SK-N-SH (cell line): ENCODE measurements at regions not wholly inside any gene's neighbourhood (a gene's known extent, or its start where the extent isn't known, plus 50 kb on each side); places are given as distances from the start of the nearest gene placed in this dataset.

Experiments
- CTCF ChIA-PET: fragments of 300-600, 350-600 bp; formaldehyde crosslinking; extraction: SDS; loops from one replicate; lab custom pipeline; 2021; lab: Yijun Ruan, JAX
- POLR2A ChIA-PET: fragments of 350-600 bp; sonication (Branson Sonifier 250); formaldehyde crosslinking; extraction: SDS; loops from one replicate; lab custom pipeline; 2020; ENCODE audit warnings: antibody characterized with exemption, inconsistent platforms; lab: Yijun Ruan, JAX
- DNase-seq: peaks from one replicate; pipeline ENCODE4 v3.0.0; 2012
- H2AFZ ChIP-seq: fragments of 200-600 bp; sonication (generic); 2 replicates; pipeline ENCODE4 v1.8.1; 2016; ENCODE audit warnings: antibody characterized with exemption, mild to moderate bottlenecking, low read depth
- H3F3A ChIP-seq: fragments of 200-600 bp; sonication (generic); replicated peaks from 2 replicates; pipeline ENCODE3; 2016; ENCODE audit warnings: antibody characterized with exemption, mild to moderate bottlenecking; ENCODE audit not compliant: insufficient read depth
- H3K27ac ChIP-seq, 2 experiments: fragments of 200-500 bp in 1 of 2; fragments of 200-600 bp in 1 of 2; sonication (Bioruptor generic) in 1 of 2; sonication (generic), shearing (Covaris generic) in 1 of 2; 2 replicates each; pipeline versions ENCODE4 v1.5.1 to v1.6.1; 2014 to 2016; ENCODE audit warnings: low read depth in 2 of 2, inconsistent platforms in 1 of 2, low read length in 1 of 2, mild to moderate bottlenecking in 1 of 2, mixed read lengths in 1 of 2
- H3K27me3 ChIP-seq: fragments of 200-600 bp; sonication (generic), shearing (Covaris generic); 2 replicates; pipeline ENCODE4 v1.6.1; 2016; ENCODE audit warnings: mixed run types; ENCODE audit not compliant: insufficient read depth
- H3K36me3 ChIP-seq, 2 experiments: fragments of 200-500 bp in 1 of 2; fragments of 200-600 bp in 1 of 2; sonication (Bioruptor generic) in 1 of 2; sonication (generic) in 1 of 2; replicated peaks in 1 of 2; 2 replicates each; pipeline versions ENCODE3 to v1.5.1; 2014 to 2016; ENCODE audit warnings: low read length in 1 of 2, mild to moderate bottlenecking in 1 of 2; ENCODE audit not compliant: insufficient read depth in 2 of 2, control insufficient read depth in 1 of 2
- H3K4me1 ChIP-seq, 2 experiments: fragments of 200-500 bp in 1 of 2; fragments of 200-600 bp in 1 of 2; sonication (Bioruptor generic) in 1 of 2; sonication (generic), shearing (Covaris generic) in 1 of 2; 2 replicates each; pipeline versions ENCODE4 v1.5.1 to v1.6.1; 2014 to 2016; ENCODE audit warnings: low read depth in 1 of 2, low read length in 1 of 2, mixed run types in 1 of 2; ENCODE audit not compliant: insufficient read depth in 2 of 2, control insufficient read depth in 1 of 2
- H3K4me2 ChIP-seq: fragments of 200-600 bp; sonication (generic), shearing (Covaris generic); 2 replicates; pipeline ENCODE4 v1.6.1; 2017; ENCODE audit warnings: mixed run types
- H3K4me3 ChIP-seq, 2 experiments: fragments of 200-500 bp in 1 of 2; fragments of 200-600 bp in 1 of 2; sonication (Bioruptor generic) in 1 of 2; sonication (generic), shearing (Covaris generic) in 1 of 2; 2 replicates each; pipeline versions ENCODE4 v1.5.1 to v1.8.1; 2014 to 2016; ENCODE audit warnings: low read depth in 2 of 2, inconsistent platforms in 1 of 2, low read length in 1 of 2, mild to moderate bottlenecking in 1 of 2, mixed read lengths in 1 of 2, moderate library complexity in 1 of 2
- H3K79me2 ChIP-seq: fragments of 200-600 bp; sonication (generic); 2 replicates; pipeline ENCODE4 v1.8.1; 2017; ENCODE audit warnings: mild to moderate bottlenecking; ENCODE audit not compliant: insufficient read depth
- H3K9ac ChIP-seq: fragments of 200-600 bp; sonication (generic); 2 replicates; pipeline ENCODE4 v1.6.1; 2017; ENCODE audit warnings: mixed run types
- H3K9me2 ChIP-seq: fragments of 200-600 bp; sonication (generic); 2 replicates; pipeline ENCODE4 v1.6.1; 2017; ENCODE audit warnings: mixed run types
- H3K9me3 ChIP-seq: fragments of 200-600 bp; sonication (generic); 2 replicates; pipeline ENCODE4 v1.6.1; 2017; ENCODE audit warnings: mixed run types, mild to moderate bottlenecking, moderate library complexity
- H4K20me1 ChIP-seq: fragments of 200-600 bp; sonication (generic); 2 replicates; pipeline ENCODE4 v1.6.1; 2017; ENCODE audit warnings: mild to moderate bottlenecking, mixed run types; ENCODE audit not compliant: insufficient read depth
- ELF1 ChIP-seq: IDR thresholded peaks from 2 replicates; pipeline ENCODE4 v1.4.0; 2012
- EP300 ChIP-seq, 2 experiments: IDR thresholded peaks; 2 replicates each; pipeline versions ENCODE4 v1.4.0 to v1.6.1; 2012; ENCODE audit warnings: borderline replicate concordance in 1 of 2, low read depth in 1 of 2, low read length in 1 of 2
- EZH2phosphoT487 ChIP-seq: fragments of 200-600 bp; sonication (generic); IDR thresholded peaks from 2 replicates; pipeline ENCODE4 v1.6.1; 2017; ENCODE audit warnings: low read depth, mixed run types, mild to moderate bottlenecking, antibody characterized with exemption, moderate library complexity, borderline replicate concordance
- FOSL2 ChIP-seq: IDR thresholded peaks from 2 replicates; pipeline ENCODE4 v1.4.0; 2012; ENCODE audit warnings: low read depth, mild to moderate bottlenecking, moderate library complexity, borderline replicate concordance
- FOXJ3 ChIP-seq: sonication (generic); formaldehyde crosslinking; IDR thresholded peaks from 2 replicates; pipeline ENCODE4 v1.5.1; 2020; ENCODE audit warnings: mild to moderate bottlenecking, missing genetic modification reagents
- GABPA ChIP-seq: IDR thresholded peaks from 2 replicates; pipeline ENCODE4 v1.4.0; 2012; ENCODE audit warnings: low read depth, mild to moderate bottlenecking
- IRF3 ChIP-seq: fragments of 150-350 bp; IDR thresholded peaks from 2 replicates; pipeline ENCODE4 v1.6.1; 2016; ENCODE audit warnings: mild to moderate bottlenecking, low read depth, low read length
- MAX ChIP-seq: IDR thresholded peaks from 2 replicates; pipeline ENCODE4 v1.4.0; 2012; ENCODE audit warnings: low read depth
- MXI1 ChIP-seq: IDR thresholded peaks from 2 replicates; pipeline ENCODE4 v1.6.1; 2012; ENCODE audit warnings: mild to moderate bottlenecking, low read depth, low read length, improper control_type of control experiment
- PBX3 ChIP-seq: IDR thresholded peaks from 2 replicates; pipeline ENCODE4; 2012
- POLR2AphosphoS5 ChIP-seq: IDR thresholded peaks from 2 replicates; pipeline ENCODE4 v1.6.1; 2012; ENCODE audit warnings: low read depth, low read length
- RFX5 ChIP-seq: IDR thresholded peaks from 2 replicates; pipeline ENCODE4 v1.6.1; 2012; ENCODE audit warnings: mild to moderate bottlenecking, improper control_type of control experiment, low read length
- SIN3A ChIP-seq: IDR thresholded peaks from 2 replicates; pipeline ENCODE4 v1.6.1; 2012; ENCODE audit warnings: low read depth, mild to moderate bottlenecking, low read length, moderate library complexity, borderline replicate concordance
- SMC3 ChIP-seq: IDR thresholded peaks from 2 replicates; pipeline ENCODE4 v1.6.1; 2012; ENCODE audit warnings: low read depth, low read length, improper control_type of control experiment
- TAF1 ChIP-seq: IDR thresholded peaks from 2 replicates; pipeline ENCODE4 v1.6.1; 2012; ENCODE audit warnings: low read depth, mild to moderate bottlenecking, low read length, moderate library complexity, borderline replicate concordance
- TEAD4 ChIP-seq: IDR thresholded peaks from 2 replicates; pipeline ENCODE4 v1.4.0; 2012; ENCODE audit warnings: mild to moderate bottlenecking, borderline replicate concordance; ENCODE audit not compliant: insufficient read depth
- USF2 ChIP-seq: fragments of 150-350 bp; IDR thresholded peaks from 2 replicates; pipeline ENCODE4 v1.6.1; 2017; ENCODE audit warnings: antibody characterized with exemption, low read length, low read depth, borderline replicate concordance
- ZBTB33 ChIP-seq: IDR thresholded peaks from 2 replicates; pipeline ENCODE4 v1.4.0; 2012; ENCODE audit warnings: low read depth, borderline replicate concordance
- WGBS: methylation state at CpG from one replicate; pipeline ENCODE4 v1.1.6; 2017; ENCODE audit warnings: low lambda C conversion rate; 5-methylcytosine and 5-hydroxymethylcytosine counted together

GRCh38 chr21:38600106-38600505, 101.8 kb upstream of the ERG start:
- ChIA-PET POLR2A (no interaction called here), CTCF (interaction anchor here (1.8 kb wide), 1 partner anchor 69 kb away, joined by 5 read pairs; no protein-coding TSS in a partner anchor)
- no peaks in the 10 kb centered on the region for H3K9me2 ChIP-seq
- H3K4me3 ChIP-seq: no peak overlapping the region
- H4K20me1 ChIP-seq: no peaks in the 10 kb centered on the region
- H3K27ac ChIP-seq: no peak overlapping the region
- H3K9ac ChIP-seq: no peak overlapping the region
- 70% methylated on average over 6 of the region's 7 CpGs for WGBS
- H3K9me3 ChIP-seq: no peaks in the 10 kb centered on the region
- no peak for TF ChIP-seq SIN3A
- no peak for TF ChIP-seq USF2
- TF ChIP-seq ELF1: no peak
- no peak for TF ChIP-seq EP300 (IDR thresholded peaks at IDR 0.05; ENCODE audit: borderline replicate concordance in 1 of 2, low read depth in 1 of 2, low read length in 1 of 2)
- TF ChIP-seq ZBTB33: no peak
- TF ChIP-seq FOSL2: no peak
- no peak for TF ChIP-seq TEAD4
- TF ChIP-seq FOXJ3: no peak
- no peak for TF ChIP-seq POLR2AphosphoS5
- TF ChIP-seq GABPA: no peak
- no peak for TF ChIP-seq TAF1
- TF ChIP-seq RFX5: no peak
- no peak overlapping the region for H3K4me2 ChIP-seq
- DNase-seq: no peak
- H3K4me1 ChIP-seq: no peaks in the 10 kb centered on the region
- no peaks in the 10 kb centered on the region for H3K79me2 ChIP-seq
- no peaks in the 10 kb centered on the region for H3F3A ChIP-seq
- no peaks in the 10 kb centered on the region for H3K36me3 ChIP-seq
- H3K27me3 ChIP-seq: peaks cover 18% of the 10 kb centered on the region
- no peak overlapping the region for H2AFZ ChIP-seq

- whole genome bisulfite sequencing: 31% methylated on average over 3 of the region's 3 CpGs
- no peak for DNase-seq
- Histone ChIP-seq H3K4me2 (no peak overlapping the region), H3K9me3 (no peaks in the 10 kb centered on the region), H2AFZ (no peak overlapping the region), H3K4me1 (no peaks in the 10 kb centered on the region), H3K36me3 (no peaks in the 10 kb centered on the region), H3K4me3 (no peak overlapping the region), H3K9ac (no peak overlapping the region), H3K9me2 (no peaks in the 10 kb centered on the region), H3F3A (no peaks in the 10 kb centered on the region), H3K79me2 (no peaks in the 10 kb centered on the region), H3K27me3 (no peaks in the 10 kb centered on the region; the same call in 1 of the 2 replicates), H4K20me1 (no peaks in the 10 kb centered on the region), H3K27ac (no peak overlapping the region)
- CTCF ChIA-PET: interaction anchor here (0.6 to 0.8 kb wide), 3 partner anchors 15 to 191 kb away, joined by 3 read pairs; no protein-coding TSS in a partner anchor
- POLR2A ChIA-PET: no interaction called here
- no peak for TF ChIP-seq ELF1
- no peak for TF ChIP-seq MAX
- TF ChIP-seq EZH2phosphoT487: no peak
- no peak for TF ChIP-seq MXI1
- TF ChIP-seq POLR2AphosphoS5: no peak
- no peak for TF ChIP-seq SMC3
- TF ChIP-seq PBX3: no peak
- no peak for TF ChIP-seq ZBTB33
- TF ChIP-seq IRF3: no peak
- no peak for TF ChIP-seq TAF1
- TF ChIP-seq RFX5: no peak
- TF ChIP-seq GABPA: no peak
Measured at GRCh38 chr21:38605236-38605635, 107.0 kb upstream of the ERG start.
